OCI-LY1 (cell line): ENCODE measurements at regions not wholly inside any gene's neighbourhood (a gene's known extent, or its start where the extent isn't known, plus 50 kb on each side); places are given as distances from the start of the nearest gene placed in this dataset.
"Not testable (repeated sequence)": the region's sequence is repeated elsewhere in the genome, so short reads cannot be mapped to it uniquely, and the experiment has no call there.

Source experiments
- CTCF ChIP-seq: fragments of 200-600 bp; sonication (generic), shearing (Covaris generic); IDR thresholded peaks from 2 replicates; pipeline ENCODE4 v1.5.1; 2017; ENCODE audit warnings: mild to moderate bottlenecking, antibody characterized with exemption, low read length, moderate library complexity, mixed read lengths
- EZH2 ChIP-seq: fragments of 200-600 bp; sonication (generic), shearing (Covaris generic); IDR thresholded peaks from 2 replicates; pipeline ENCODE4 v1.8.0; 2017; ENCODE audit warnings: borderline replicate concordance, mixed run types, mild to moderate bottlenecking, antibody characterized with exemption, low read length, moderate library complexity, mixed read lengths

- not testable (repeated sequence) for TF ChIP-seq CTCF, EZH2
Measured at GRCh38 chr18:60013148-60013547, 113.4 kb downstream of the PMAIP1 start.
